ENCODE measurements at regions not wholly inside any gene's neighbourhood (a gene's known extent, or its start where the extent isn't known, plus 50 kb on each side); places are given as distances from the start of the nearest gene placed in this dataset.
"Not testable (repeated sequence)": the region's sequence is repeated elsewhere in the genome, so short reads cannot be mapped to it uniquely, and the experiment has no call there.

GRCh38 chr2:128510701-128511397 lies 192.2 kb upstream of the HS6ST1 start:
- DNase-seq (ENCODE audit: low spot score) = no peak

GRCh38 chr2:128511731-128512378 lies 193.2 kb upstream of the HS6ST1 start:
- no peak for DNase-seq (ENCODE audit: low spot score)

GRCh38 chr2:128512379-128513115 lies 193.9 kb upstream of the HS6ST1 start:
- DNase-seq (ENCODE audit: low spot score) = no peak

- no peak for DNase-seq (ENCODE audit: low spot score)
These were observed 194.7 kb upstream of the HS6ST1 start for GRCh38 chr2:128513116-128513960.

GRCh38 chr2:128513961-128514283 lies 195.3 kb upstream of the HS6ST1 start:
- DNase-seq (ENCODE audit: low spot score) = peak; percentile 53

GRCh38 chr2:128514555-128514955 lies 195.9 kb upstream of the HS6ST1 start:
- DNase-seq (ENCODE audit: low spot score) = no peak

- DNase-seq (ENCODE audit: low spot score) = no peak
These were observed 198.3 kb upstream of the HS6ST1 start for GRCh38 chr2:128516938-128517337.

- not testable (repeated sequence) for DNase-seq (ENCODE audit: low spot score)
These were observed 200.4 kb upstream of the HS6ST1 start for GRCh38 chr2:128519028-128519427.

- DNase-seq (ENCODE audit: low spot score) = no peak
These were observed 201.0 kb upstream of the HS6ST1 start for GRCh38 chr2:128519517-128520215.

GRCh38 chr2:128520340-128520739 lies 201.7 kb upstream of the HS6ST1 start:
- DNase-seq (ENCODE audit: low spot score) = no peak

GRCh38 chr2:128520791-128521190 lies 202.1 kb upstream of the HS6ST1 start:
- no peak for DNase-seq (ENCODE audit: low spot score)

GRCh38 chr2:128521482-128521881 lies 202.8 kb upstream of the HS6ST1 start:
- DNase-seq (ENCODE audit: low spot score) = no peak

GRCh38 chr2:128522829-128523228 lies 204.2 kb upstream of the HS6ST1 start:
- no peak for DNase-seq (ENCODE audit: low spot score)

GRCh38 chr2:128523457-128523856 lies 204.8 kb upstream of the HS6ST1 start:
- no peak for DNase-seq (ENCODE audit: low spot score)

- no peak for DNase-seq (ENCODE audit: low spot score)
These were observed 205.5 kb upstream of the HS6ST1 start for GRCh38 chr2:128524183-128524582.

- no peak for DNase-seq (ENCODE audit: low spot score)
These were observed 207.0 kb upstream of the HS6ST1 start for GRCh38 chr2:128525653-128526052.

- DNase-seq (ENCODE audit: low spot score) = no peak
These were observed 207.8 kb upstream of the HS6ST1 start for GRCh38 chr2:128526455-128526976.

GRCh38 chr2:128528133-128528532 lies 209.5 kb upstream of the HS6ST1 start:
- no peak for DNase-seq (ENCODE audit: low spot score)

GRCh38 chr2:128530025-128530573 lies 211.4 kb upstream of the HS6ST1 start:
- no peak for DNase-seq (ENCODE audit: low spot score)

- DNase-seq (ENCODE audit: low spot score) = no peak
These were observed 213.2 kb upstream of the HS6ST1 start for GRCh38 chr2:128531856-128532255.

- no peak for DNase-seq (ENCODE audit: low spot score)
These were observed 214.4 kb upstream of the HS6ST1 start for GRCh38 chr2:128533101-128533500.
